ENCODE measurements at regions not wholly inside any gene's neighbourhood (a gene's known extent, or its start where the extent isn't known, plus 50 kb on each side); places are given as distances from the start of the nearest gene placed in this dataset.

DNA sequence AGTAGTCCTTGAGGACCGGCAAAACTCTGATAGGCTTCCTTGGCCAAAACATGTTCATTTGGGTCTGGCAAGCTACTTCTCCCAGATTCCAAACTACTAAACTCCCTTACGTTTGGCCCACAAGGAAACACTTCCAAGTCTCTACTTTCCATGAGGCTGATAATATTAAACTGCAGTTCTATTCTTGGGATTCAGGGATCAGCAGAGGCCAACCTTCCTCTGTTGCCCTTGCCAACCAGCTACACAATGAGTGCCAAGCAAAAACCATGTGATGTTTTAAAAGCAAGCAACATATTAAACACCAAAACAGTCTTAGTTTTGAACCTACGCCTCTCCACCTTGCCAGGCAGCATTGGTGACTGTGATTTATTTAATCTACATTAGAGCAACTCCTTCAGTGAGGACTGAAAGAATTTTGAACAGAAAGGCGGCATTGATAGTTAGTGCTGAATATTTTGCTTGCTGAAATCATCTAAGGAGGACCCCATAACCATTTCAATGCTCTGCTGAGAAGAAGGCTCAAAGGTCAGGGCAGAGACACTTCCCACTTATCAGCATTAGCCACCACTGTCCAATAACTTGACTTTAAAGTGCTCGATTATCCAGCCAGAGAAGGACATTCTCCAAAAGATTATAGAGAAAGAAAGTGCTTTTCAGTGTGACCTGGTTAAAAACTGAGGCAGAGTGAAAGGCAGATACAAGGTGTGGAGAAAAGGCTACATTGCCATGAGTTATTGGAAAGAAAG, 287.1 kb downstream of the TBC1D4 start:
- Histone ChIP-seq H3K9me3 (ENCODE audit: low read depth) (no peaks in the 10 kb centered on the region), H3K79me2 (no peaks in the 10 kb centered on the region), H3K27ac (no peak overlapping the region), H3K36me3 (replicated peaks; ENCODE audit: insufficient read depth, low read depth) (no peaks in the 10 kb centered on the region), H4K20me1 (ENCODE audit: insufficient read depth, poor library complexity, severe bottlenecking) (no peaks in the 10 kb centered on the region), H3K27me3 (no peaks in the 10 kb centered on the region), H3K4me1 (ENCODE audit: insufficient read depth) (no peaks in the 10 kb centered on the region), H3K4me2 (no peak overlapping the region), H3K4me3 (no peak overlapping the region), H3K9me2 (replicated peaks; ENCODE audit: insufficient read depth) (no peaks in the 10 kb centered on the region), H2AFZ (no peak overlapping the region)
- 92% methylated on average over 5 of the region's 5 CpGs for WGBS (ENCODE audit: low lambda C conversion rate, missing lambda C conversion rate)
- DNase-seq (ENCODE audit: low spot score), result no peak
- TF ChIP-seq EZH2 (IDR thresholded peaks at IDR 0.05; ENCODE audit: borderline replicate concordance), result no peak
- no peak for TF ChIP-seq EZH2phosphoT487 (IDR thresholded peaks at IDR 0.05; ENCODE audit: low read depth, severe bottlenecking, unreplicated experiment)
- TF ChIP-seq, protein P1, sequence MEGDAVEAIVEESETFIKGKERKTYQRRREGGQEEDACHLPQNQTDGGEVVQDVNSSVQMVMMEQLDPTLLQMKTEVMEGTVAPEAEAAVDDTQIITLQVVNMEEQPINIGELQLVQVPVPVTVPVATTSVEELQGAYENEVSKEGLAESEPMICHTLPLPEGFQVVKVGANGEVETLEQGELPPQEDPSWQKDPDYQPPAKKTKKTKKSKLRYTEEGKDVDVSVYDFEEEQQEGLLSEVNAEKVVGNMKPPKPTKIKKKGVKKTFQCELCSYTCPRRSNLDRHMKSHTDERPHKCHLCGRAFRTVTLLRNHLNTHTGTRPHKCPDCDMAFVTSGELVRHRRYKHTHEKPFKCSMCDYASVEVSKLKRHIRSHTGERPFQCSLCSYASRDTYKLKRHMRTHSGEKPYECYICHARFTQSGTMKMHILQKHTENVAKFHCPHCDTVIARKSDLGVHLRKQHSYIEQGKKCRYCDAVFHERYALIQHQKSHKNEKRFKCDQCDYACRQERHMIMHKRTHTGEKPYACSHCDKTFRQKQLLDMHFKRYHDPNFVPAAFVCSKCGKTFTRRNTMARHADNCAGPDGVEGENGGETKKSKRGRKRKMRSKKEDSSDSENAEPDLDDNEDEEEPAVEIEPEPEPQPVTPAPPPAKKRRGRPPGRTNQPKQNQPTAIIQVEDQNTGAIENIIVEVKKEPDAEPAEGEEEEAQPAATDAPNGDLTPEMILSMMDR (IDR thresholded peaks at IDR 0.05; ENCODE audit: poor library complexity), result no peak

DNA sequence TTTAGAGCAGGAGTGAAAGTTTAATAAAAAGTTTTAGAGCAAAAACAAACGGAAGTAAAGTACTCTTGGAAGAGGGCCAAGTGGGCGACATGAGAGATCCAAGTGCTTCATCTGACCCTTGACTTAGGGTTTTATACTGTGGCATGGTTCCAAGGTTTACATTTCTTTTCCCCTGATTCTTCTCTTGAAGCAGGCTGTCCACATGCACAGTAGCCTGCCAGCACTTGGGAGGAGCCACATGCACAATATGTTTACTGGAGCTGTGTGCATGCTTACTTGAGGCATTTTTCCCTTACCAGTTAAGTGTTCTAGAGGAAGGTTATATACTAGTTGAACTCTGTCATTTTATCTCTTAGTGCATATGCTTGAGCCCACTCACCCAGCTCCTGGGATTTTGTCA, 295.6 kb downstream of the TBC1D4 start:
- WGBS (ENCODE audit: low lambda C conversion rate, missing lambda C conversion rate), result 61% methylated on average over 2 of the region's 2 CpGs
- H3K27ac ChIP-seq, result no peak overlapping the region
- no peak for DNase-seq (ENCODE audit: low spot score)
- no peaks in the 10 kb centered on the region for H3K27me3 ChIP-seq
- H3K79me2 ChIP-seq, result no peaks in the 10 kb centered on the region
- no peaks in the 10 kb centered on the region for H3K4me1 ChIP-seq (ENCODE audit: insufficient read depth)
- H3K36me3 ChIP-seq (replicated peaks; ENCODE audit: insufficient read depth, low read depth), result no peaks in the 10 kb centered on the region
- no peaks in the 10 kb centered on the region for H4K20me1 ChIP-seq (ENCODE audit: insufficient read depth, poor library complexity, severe bottlenecking)
- H3K4me2 ChIP-seq, result no peak overlapping the region
- no peak overlapping the region for H3K4me3 ChIP-seq
- H2AFZ ChIP-seq, result no peak overlapping the region
- H3K9me3 ChIP-seq (ENCODE audit: low read depth), result no peaks in the 10 kb centered on the region
- TF ChIP-seq EZH2 (IDR thresholded peaks at IDR 0.05; ENCODE audit: borderline replicate concordance) (no peak), EZH2phosphoT487 (IDR thresholded peaks at IDR 0.05; ENCODE audit: low read depth, severe bottlenecking, unreplicated experiment) (no peak)
- TF ChIP-seq, protein P1 (IDR thresholded peaks at IDR 0.05; ENCODE audit: poor library complexity), result no peak
- no peaks in the 10 kb centered on the region for H3K9me2 ChIP-seq (replicated peaks; ENCODE audit: insufficient read depth)

DNA sequence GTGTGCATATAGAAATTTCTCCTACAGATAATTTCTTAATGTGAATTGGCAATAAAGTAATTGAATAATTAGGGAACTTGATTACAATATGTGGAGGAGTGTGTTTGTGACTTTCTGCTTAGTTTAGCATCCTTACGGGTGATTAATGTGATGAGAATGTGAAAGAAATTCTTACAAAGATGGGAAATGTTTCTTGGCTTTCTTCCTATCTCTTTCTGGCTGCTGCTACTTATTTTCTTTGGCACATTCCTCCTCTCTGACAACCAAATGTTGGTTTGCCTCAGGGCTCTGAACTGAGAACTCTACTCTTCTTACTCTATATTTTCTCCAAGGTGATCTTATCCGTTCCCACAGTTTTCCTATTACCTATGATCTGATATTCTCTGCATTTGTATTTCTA, 300.1 kb downstream of the TBC1D4 start:
- DNase-seq (ENCODE audit: low spot score), result no peak
- H4K20me1 ChIP-seq (ENCODE audit: insufficient read depth, poor library complexity, severe bottlenecking), result no peaks in the 10 kb centered on the region
- TF ChIP-seq EZH2phosphoT487 (IDR thresholded peaks at IDR 0.05; ENCODE audit: low read depth, severe bottlenecking, unreplicated experiment), result no peak
- TF ChIP-seq, protein P1 (IDR thresholded peaks at IDR 0.05; ENCODE audit: poor library complexity), result no peak
- H3K9me3 ChIP-seq (ENCODE audit: low read depth), result no peaks in the 10 kb centered on the region
- H2AFZ ChIP-seq, result no peak overlapping the region
- no peaks in the 10 kb centered on the region for H3K4me1 ChIP-seq (ENCODE audit: insufficient read depth)
- H3K9me2 ChIP-seq (replicated peaks; ENCODE audit: insufficient read depth), result no peaks in the 10 kb centered on the region
- H3K27me3 ChIP-seq, result no peaks in the 10 kb centered on the region
- H3K4me3 ChIP-seq, result no peak overlapping the region
- 87% methylated on average over 2 of the region's 2 CpGs for WGBS (ENCODE audit: low lambda C conversion rate, missing lambda C conversion rate)
- H3K36me3 ChIP-seq (replicated peaks; ENCODE audit: insufficient read depth, low read depth), result no peaks in the 10 kb centered on the region
- H3K4me2 ChIP-seq, result no peak overlapping the region
- H3K27ac ChIP-seq, result no peak overlapping the region
- no peaks in the 10 kb centered on the region for H3K79me2 ChIP-seq
